GM12892 (cell line): ENCODE measurements at regions not wholly inside any gene's neighbourhood (a gene's known extent, or its start where the extent isn't known, plus 50 kb on each side); places are given as distances from the start of the nearest gene placed in this dataset.

Experiments
- DNase-seq: peaks from one replicate; pipeline ENCODE4 v3.0.0; 2011; ENCODE audit not compliant: insufficient read length
- FAIRE-seq: peaks from 2 replicates; lab custom pipeline; 2011; peaks lifted over from hg19 to GRCh38; lab: Jason Lieb, UNC
- POLR2A ChIP-seq: IDR thresholded peaks from 2 replicates; pipeline ENCODE4 v1.6.1; 2011; ENCODE audit warnings: low read depth, low read length, control low read depth
- POLR2AphosphoS5 ChIP-seq: IDR thresholded peaks from 2 replicates; pipeline ENCODE4 v1.6.1; 2011; ENCODE audit warnings: low read depth, low read length, control low read depth
- TAF1 ChIP-seq: IDR thresholded peaks from 2 replicates; pipeline ENCODE4 v1.6.1; 2011; ENCODE audit warnings: low read depth, mild to moderate bottlenecking, control low read depth, low read length, borderline replicate concordance

DNA sequence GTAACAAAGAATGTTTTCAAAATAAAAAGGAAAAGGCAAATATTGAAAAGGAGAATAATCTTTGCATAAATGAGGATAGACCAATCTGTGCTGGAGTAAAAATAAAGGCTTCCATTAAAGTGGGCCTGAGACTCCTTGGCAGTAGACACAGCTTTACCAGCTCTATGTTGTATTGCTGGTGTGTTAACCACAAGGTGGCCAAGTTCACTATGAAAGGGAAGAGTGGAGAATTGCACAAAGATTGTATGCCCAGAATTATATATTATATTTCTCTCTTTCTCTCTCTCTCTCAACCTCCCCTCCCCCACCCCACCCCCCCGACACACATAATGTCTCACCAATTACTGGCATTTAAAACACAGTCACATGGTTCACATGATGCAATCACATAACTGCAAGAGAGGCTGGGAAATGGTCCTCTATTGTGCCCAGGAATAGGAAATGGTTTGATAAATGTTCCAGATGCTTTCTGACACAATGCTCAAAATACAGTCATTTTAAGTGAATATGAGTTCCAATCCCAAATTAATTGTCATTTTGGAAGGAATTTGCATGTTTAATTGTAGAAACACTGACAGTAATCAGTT, 222.6 kb upstream of the SYT1 start:
- DNase-seq, result no peak
- TF ChIP-seq POLR2AphosphoS5 (no peak), POLR2A (no peak), TAF1 (no peak)
- FAIRE-seq, result no peak

DNA sequence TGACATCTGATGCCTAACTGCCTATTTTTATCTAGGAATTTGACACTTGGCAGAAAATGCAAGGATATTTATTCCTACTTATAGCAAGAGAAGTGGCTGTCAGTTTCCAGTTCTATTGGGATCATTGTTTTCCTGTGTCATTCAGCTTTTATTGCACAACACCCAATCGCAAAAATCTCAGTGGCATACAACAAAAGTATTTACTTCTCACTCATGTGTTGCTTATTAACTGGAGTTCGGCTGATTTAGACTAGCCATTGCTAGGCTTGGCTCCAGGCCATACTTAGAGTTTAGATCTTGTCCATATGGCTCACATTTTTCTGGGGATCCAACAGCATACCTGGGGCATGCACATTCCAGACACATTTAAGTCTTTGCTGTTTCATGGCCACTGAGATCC, 218.6 kb upstream of the SYT1 start:
- DNase-seq (no peak), FAIRE-seq (no peak)
- TF ChIP-seq POLR2A, result no peak
- no peak for TF ChIP-seq TAF1
- no peak for TF ChIP-seq POLR2AphosphoS5

DNA sequence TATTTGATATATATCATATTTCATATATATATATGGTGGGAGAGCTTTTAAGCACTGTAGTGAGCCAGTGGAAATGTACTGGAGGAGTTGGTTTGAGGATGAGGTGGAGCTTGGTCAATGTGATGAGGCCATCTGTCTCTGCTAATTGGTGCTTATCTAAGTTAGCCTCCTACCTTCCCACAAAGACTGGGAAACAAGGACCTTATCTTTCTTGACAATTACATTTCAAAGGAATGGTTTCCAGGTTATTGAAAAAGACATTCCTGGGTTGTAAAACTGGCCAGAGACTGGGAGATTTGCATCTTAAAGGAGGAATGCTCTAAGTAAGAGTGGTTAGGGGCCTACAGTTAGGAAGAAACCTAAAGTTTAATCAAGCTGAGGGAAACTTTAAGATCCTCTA, 212.8 kb upstream of the SYT1 start:
- no peak for FAIRE-seq
- TF ChIP-seq POLR2AphosphoS5 (no peak), TAF1 (no peak), POLR2A (no peak)
- DNase-seq, result no peak

DNA sequence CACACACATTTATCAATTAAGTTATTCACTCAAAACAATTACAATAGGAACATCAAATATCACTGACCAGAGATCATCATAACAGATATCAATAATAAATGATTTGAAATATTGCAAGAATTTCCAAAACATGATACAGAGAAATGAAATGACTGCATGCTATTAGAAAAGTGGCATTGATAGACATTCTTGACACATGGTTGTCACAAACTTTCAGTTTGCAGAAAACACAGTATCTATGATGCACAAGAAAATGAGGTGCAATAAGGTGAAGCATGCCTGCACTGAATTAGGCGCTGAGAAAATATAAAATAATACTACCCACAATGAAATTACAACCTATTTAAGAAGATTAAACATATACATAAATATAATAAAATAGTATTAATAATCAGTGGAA, 198.0 kb upstream of the SYT1 start:
- FAIRE-seq, result no peak
- TF ChIP-seq POLR2AphosphoS5 (no peak), TAF1 (no peak), POLR2A (no peak)
- no peak for DNase-seq

DNA sequence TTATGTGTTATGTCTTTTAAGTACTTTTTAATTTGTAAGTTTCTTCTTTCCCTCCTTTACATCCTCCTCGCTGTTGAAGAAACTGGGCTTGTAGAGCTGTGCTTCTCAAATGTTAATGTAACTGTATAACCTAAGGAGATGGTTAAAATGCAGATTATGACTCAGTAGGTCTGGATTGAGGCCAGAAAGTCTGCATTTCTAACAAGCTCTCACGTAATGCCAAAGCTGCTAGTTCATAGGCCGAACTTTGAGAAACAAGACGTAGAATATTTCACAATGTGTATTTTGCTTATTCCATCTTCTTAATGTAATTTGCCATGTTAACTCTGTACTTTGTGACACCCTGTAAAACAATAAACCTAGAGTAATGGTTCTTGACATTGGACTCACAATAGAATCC, 193.3 kb upstream of the SYT1 start:
- FAIRE-seq (no peak), DNase-seq (no peak)
- TF ChIP-seq TAF1, result no peak
- TF ChIP-seq POLR2AphosphoS5, result no peak
- TF ChIP-seq POLR2A, result no peak

DNA sequence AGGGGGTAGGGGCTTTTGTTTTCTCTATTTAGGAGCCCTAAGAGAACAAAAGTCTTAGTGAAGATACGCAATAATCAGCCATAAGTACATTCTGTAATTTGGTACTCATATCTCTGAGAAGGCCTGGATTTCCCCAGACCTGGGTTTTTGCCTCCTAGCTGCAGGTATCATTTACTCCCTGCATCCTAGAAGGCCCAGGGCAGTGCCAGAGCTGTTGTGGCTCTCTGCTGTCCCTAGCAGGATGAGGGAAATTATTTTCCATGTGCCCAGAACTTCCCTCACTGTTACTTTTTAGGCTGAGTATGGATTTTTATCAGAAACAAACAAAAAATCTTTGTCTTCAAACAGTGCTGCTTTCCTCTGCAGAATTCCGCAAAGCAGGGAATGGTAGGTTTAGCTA, 192.5 kb upstream of the SYT1 start:
- no peak for FAIRE-seq
- TF ChIP-seq POLR2AphosphoS5, result no peak
- no peak for TF ChIP-seq POLR2A
- TF ChIP-seq TAF1, result no peak
- DNase-seq, result no peak

DNA sequence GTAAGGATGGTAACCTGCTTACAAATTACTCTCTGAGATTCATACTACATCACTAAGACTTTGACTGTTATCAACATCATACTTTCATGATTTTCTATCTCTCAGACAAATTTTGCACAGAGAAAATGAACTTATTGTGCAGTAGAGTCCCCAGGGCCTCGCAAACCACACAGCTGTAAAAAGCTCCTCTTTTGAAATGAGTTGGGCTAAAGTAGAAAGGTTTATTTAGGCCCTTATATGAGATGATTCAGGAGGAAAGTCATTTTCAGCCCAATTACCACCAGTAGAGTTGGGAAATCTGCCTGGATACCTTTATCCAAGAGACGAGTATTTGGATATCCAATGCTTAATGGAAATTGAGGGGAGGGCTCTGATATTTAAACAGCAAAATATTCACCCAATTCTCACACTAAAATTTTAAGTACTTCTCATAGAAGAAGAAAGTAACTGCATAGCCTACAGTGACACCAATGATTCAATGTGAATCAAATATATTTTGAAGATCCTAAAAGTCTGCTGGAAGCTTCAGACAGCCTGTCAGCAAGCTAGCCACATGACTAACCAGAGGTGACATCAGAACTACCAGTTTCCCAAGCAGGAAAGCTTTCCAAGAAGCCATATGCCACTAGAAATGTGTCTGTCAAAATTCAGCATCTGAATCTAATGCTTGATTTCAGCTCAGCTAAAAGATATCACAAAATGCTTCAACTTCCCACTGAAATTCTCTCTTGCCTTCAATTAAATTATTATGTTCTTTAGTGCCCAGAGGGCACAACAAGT, 190.1 kb upstream of the SYT1 start:
- no peak for TF ChIP-seq POLR2A
- TF ChIP-seq TAF1, result no peak
- no peak for TF ChIP-seq POLR2AphosphoS5
- FAIRE-seq, result no peak
- no peak for DNase-seq

DNA sequence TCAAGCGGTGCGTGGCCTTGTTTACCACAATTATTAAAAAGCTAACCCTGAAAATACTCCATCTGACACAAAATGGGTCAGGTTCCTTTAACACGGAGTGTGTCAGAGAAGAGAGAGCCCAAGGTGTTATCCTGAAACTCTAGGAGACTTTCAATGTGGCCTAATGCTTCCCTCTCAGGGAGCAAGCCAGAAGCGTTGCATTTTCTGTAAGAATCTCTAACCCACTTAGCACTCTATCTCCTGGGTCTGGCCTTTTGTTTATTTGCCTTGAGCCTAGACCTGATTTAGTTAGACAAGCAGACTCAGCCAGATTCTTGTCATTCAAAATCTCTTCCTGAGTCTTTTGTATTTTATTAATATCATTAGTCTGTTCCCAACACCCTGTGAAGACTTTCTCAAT, 184.0 kb upstream of the SYT1 start:
- no peak for TF ChIP-seq POLR2A
- no peak for TF ChIP-seq POLR2AphosphoS5
- TF ChIP-seq TAF1, result no peak
- DNase-seq, result no peak
- FAIRE-seq, result no peak

DNA sequence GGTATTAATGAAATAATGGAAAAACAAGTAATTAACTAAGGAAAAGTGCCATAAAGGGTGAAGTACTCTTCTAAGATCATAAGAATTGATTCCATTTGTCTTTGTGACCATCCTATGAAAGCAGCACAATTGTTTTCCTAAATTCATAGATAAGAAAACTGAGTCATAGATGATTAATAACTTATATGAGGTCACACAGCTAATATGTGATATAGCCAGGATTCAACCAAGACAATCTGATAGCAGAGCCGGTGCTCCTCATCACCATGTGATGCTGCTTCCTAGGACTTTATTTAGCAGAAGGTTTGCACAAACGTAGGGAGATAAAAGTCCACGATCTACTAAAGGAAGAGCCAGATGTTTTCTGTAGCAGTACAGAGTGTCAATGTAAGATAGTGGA, 181.5 kb upstream of the SYT1 start:
- no peak for TF ChIP-seq POLR2AphosphoS5
- no peak for TF ChIP-seq TAF1
- no peak for TF ChIP-seq POLR2A
- no peak for FAIRE-seq
- DNase-seq, result no peak

DNA sequence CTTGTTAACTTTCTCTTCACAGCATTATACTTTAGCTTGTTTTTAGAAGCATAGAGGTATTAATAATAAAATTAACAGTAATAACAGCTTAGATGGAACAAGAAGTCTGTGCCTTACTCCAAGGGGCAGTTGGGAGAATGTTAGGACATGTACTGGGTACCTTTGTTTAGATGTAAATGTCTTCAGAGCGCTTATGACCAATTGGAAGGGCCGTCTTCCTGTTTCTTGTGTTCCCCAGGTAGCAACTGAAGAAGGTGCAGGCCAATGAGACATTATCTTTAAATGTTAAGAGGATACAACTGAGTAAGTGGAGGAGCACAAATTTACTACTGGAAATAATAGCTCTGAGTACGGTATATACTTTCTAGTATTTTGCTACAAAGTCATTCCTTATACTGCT, 180.9 kb upstream of the SYT1 start:
- TF ChIP-seq POLR2AphosphoS5 (no peak), POLR2A (no peak), TAF1 (no peak)
- DNase-seq (no peak), FAIRE-seq (no peak)

DNA sequence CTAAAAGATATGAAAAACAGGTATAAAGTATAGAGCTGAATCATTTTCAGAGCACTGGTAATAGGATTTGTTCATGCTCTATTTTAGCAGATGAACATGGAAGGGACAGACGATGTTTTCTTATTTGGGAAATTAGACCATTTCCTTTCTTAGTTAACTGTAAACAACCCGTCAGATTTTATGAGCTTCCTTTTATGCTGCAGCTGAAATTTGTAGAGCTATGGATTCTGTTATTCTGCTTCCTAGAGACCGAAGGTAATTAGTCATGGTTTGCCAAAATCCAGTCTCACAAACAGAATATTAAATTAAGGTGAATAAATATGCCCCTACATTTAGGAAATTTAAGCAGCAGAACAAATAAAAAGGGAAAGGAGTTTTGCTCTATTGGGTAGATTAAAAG, 180.2 kb upstream of the SYT1 start:
- no peak for DNase-seq
- TF ChIP-seq TAF1 (no peak), POLR2AphosphoS5 (no peak), POLR2A (no peak)
- FAIRE-seq, result no peak

DNA sequence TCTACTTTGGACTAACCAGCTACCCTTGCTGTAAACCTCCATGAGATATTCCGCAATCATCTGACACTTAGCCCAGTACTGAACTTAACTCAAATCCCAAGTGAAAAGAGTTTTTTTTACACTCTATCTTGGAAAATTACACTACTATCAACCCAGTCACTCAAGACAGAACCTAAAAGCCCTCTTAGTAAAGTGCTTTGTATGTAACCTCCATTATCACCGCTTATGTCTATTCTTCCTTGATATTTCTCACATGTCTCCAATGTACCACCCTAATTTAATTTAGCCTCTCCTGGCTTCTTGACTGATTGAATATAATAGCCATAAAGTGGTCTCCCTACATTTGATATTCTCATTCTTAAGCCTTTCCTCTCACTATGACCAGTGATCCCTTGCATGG, 168.8 kb upstream of the SYT1 start:
- TF ChIP-seq TAF1, result no peak
- no peak for TF ChIP-seq POLR2A
- no peak for TF ChIP-seq POLR2AphosphoS5
- no peak for FAIRE-seq

More for the DNA sequence above, 168.8 kb upstream of the SYT1 start:
- no peak for DNase-seq
